ENCODE measurements at regions not wholly inside any gene's neighbourhood (a gene's known extent, or its start where the extent isn't known, plus 50 kb on each side); places are given as distances from the start of the nearest gene placed in this dataset.
"Not testable (repeated sequence)": the region's sequence is repeated elsewhere in the genome, so short reads cannot be mapped to it uniquely, and the experiment has no call there.

DNA sequence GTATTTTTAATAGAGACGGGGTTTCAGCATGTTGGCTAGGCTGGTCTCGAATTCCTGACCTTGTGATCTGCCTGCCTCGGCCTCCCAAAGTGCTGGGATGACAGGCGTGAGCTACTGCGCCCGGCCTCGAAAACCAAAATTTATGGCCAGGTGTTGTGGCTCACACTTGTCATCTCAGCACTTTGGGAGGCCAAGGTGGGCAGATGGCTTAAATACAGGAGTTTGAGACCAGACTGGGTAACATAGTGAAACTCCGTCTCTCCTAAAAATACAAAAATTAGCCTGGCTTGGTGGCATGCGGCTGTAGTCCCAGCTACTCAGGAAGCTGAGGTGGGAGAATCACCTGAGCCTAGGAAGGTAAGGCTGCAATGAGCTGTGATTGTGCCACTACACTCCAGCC, 80.1 kb downstream of the HAUS1 start:
- TF ChIP-seq, protein P1, sequence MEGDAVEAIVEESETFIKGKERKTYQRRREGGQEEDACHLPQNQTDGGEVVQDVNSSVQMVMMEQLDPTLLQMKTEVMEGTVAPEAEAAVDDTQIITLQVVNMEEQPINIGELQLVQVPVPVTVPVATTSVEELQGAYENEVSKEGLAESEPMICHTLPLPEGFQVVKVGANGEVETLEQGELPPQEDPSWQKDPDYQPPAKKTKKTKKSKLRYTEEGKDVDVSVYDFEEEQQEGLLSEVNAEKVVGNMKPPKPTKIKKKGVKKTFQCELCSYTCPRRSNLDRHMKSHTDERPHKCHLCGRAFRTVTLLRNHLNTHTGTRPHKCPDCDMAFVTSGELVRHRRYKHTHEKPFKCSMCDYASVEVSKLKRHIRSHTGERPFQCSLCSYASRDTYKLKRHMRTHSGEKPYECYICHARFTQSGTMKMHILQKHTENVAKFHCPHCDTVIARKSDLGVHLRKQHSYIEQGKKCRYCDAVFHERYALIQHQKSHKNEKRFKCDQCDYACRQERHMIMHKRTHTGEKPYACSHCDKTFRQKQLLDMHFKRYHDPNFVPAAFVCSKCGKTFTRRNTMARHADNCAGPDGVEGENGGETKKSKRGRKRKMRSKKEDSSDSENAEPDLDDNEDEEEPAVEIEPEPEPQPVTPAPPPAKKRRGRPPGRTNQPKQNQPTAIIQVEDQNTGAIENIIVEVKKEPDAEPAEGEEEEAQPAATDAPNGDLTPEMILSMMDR (IDR thresholded peaks at IDR 0.05) = not testable (repeated sequence)
- TF ChIP-seq EZH2, EZH2phosphoT487 (IDR thresholded peaks at IDR 0.05): not testable (repeated sequence)
